Body of pancreas (tissue), 4 donors: ENCODE measurements at regions not wholly inside any gene's neighbourhood (a gene's known extent, or its start where the extent isn't known, plus 50 kb on each side); places are given as distances from the start of the nearest gene placed in this dataset.

ENCODE experiments used
- ATAC-seq: fragments of 150-250 bp; one replicate; pipeline ENCODE4 v1.9.1; 2016
- DNase-seq, 4 donors: peaks; one replicate each; pipeline ENCODE4 v3.0.0-alpha.2; 2019
- H3K27ac ChIP-seq, 4 donors: fragments of 200-600 bp; sonication (generic); 1 replicate in 3 of 4; 2 replicates in 1 of 4; pipeline versions ENCODE4 v1.5.1 to v1.6.1; 2016 to 2019; ENCODE audit warnings: mild to moderate bottlenecking in 1 of 4, mixed read lengths in 1 of 4, moderate library complexity in 1 of 4
- H3K27me3 ChIP-seq, 2 donors: fragments of 200-600 bp; sonication (generic); one replicate each; pipeline ENCODE4 v1.6.0; 2016; ENCODE audit warnings: mild to moderate bottlenecking in 1 of 2
- H3K36me3 ChIP-seq, 2 donors: fragments of 200-600 bp; sonication (generic); replicated peaks in 1 of 2; 2 replicates each; pipeline ENCODE4 v1.5.1; 2016; ENCODE audit warnings: low read depth in 2 of 2; ENCODE audit not compliant: insufficient read depth in 1 of 2
- H3K4me1 ChIP-seq: fragments of 200-600 bp; sonication (generic); one replicate; pipeline ENCODE4 v1.6.0; 2016
- H3K4me3 ChIP-seq, 2 donors: fragments of 200-600 bp; sonication (generic); 1 replicate in 1 of 2; 2 replicates in 1 of 2; pipeline ENCODE4 v1.5.1; 2016 to 2019
- H3K9me3 ChIP-seq, 3 donors: fragments of 200-600 bp; sonication (generic); 1 replicate in 2 of 3; 2 replicates in 1 of 3; pipeline ENCODE4 v1.5.1; 2016
- CTCF ChIP-seq, 7 experiments: fragments of 450-650 bp in 4 of 7; fragments of 200-600 bp in 3 of 7; sonication (generic) in 3 of 7; IDR thresholded peaks; one replicate each; pipeline ENCODE4 v1.5.1; 2016 to 2019; ENCODE audit warnings: antibody characterized with exemption in 7 of 7
- POLR2A ChIP-seq, 3 donors: fragments of 450-650 bp; IDR thresholded peaks; one replicate each; pipeline ENCODE4 v1.6.1; 2016; ENCODE audit warnings: antibody characterized with exemption in 3 of 3, mild to moderate bottlenecking in 2 of 3
- WGBS, 2 donors: methylation state at CpG; one replicate each; pipeline ENCODE4 v1.1.5; 2017; 5-methylcytosine and 5-hydroxymethylcytosine counted together
- intact Hi-C: fragments of 100-400 bp; cut with DNase I; formaldehyde crosslinking; loops from one replicate; pipeline ENCODE4 v1.15.1; 2023

- TF ChIP-seq CTCF (IDR thresholded peaks at IDR 0.05) (no peak), POLR2A (IDR thresholded peaks at IDR 0.05) (no peak)
- no peak for ATAC-seq
- Histone ChIP-seq H3K4me1 (no peaks in the 10 kb centered on the region), H3K27ac (no peak overlapping the region), H3K9me3 (no peaks in the 10 kb centered on the region), H3K4me3 (no peak overlapping the region), H3K27me3 (no peaks in the 10 kb centered on the region), H3K36me3 (no peaks in the 10 kb centered on the region)
- WGBS, 2 donors = 14 to 17% methylated on average over 7 of the region's 7 CpGs
- intact Hi-C loops = no loop called here
- DNase-seq = no peak
Observed at GRCh38 chr10:2401459-2401858, 664.1 kb upstream of the ADARB2 start.

- Histone ChIP-seq H3K9me3 (no peaks in the 10 kb centered on the region), H3K27me3 (no peaks in the 10 kb centered on the region), H3K4me1 (no peaks in the 10 kb centered on the region), H3K27ac (no peak overlapping the region), H3K4me3 (no peak overlapping the region), H3K36me3 (no peaks in the 10 kb centered on the region)
- intact Hi-C loops = no loop called here
- ATAC-seq (no peak), DNase-seq (no peak)
- WGBS, 2 donors = 47 to 55% methylated on average over 4 of the region's 4 CpGs
- TF ChIP-seq POLR2A (IDR thresholded peaks at IDR 0.05) (no peak), CTCF (IDR thresholded peaks at IDR 0.05) (no peak)
Observed at GRCh38 chr10:2399482-2399881, 662.2 kb upstream of the ADARB2 start.

GRCh38 chr10:2392145-2392812 lies 655.0 kb upstream of the ADARB2 start:
- H3K4me1 ChIP-seq = no peaks in the 10 kb centered on the region
- no peaks in the 10 kb centered on the region for H3K27me3 ChIP-seq
- WGBS, 2 donors = 19 to 35% methylated on average over 5 to 6 of the region's 6 CpGs
- H3K9me3 ChIP-seq = no peaks in the 10 kb centered on the region
- intact Hi-C loops = no loop called here
- H3K27ac ChIP-seq = no peak overlapping the region
- no peak for TF ChIP-seq POLR2A (IDR thresholded peaks at IDR 0.05)
- ATAC-seq = no peak
- DNase-seq = no peak
- H3K4me3 ChIP-seq = no peak overlapping the region
- H3K36me3 ChIP-seq = no peaks in the 10 kb centered on the region

GRCh38 chr10:2387672-2388071 lies 650.3 kb upstream of the ADARB2 start:
- intact Hi-C loops = no loop called here
- H3K27me3 ChIP-seq = peaks cover 0 to 4% of the 10 kb centered on the region in 2 donors
- H3K4me1 ChIP-seq = no peaks in the 10 kb centered on the region
- H3K27ac ChIP-seq = no peak overlapping the region
- ATAC-seq = no peak
- no peak for TF ChIP-seq CTCF (IDR thresholded peaks at IDR 0.05)
- no peak for TF ChIP-seq POLR2A (IDR thresholded peaks at IDR 0.05)
- no peak overlapping the region for H3K4me3 ChIP-seq
- 40 to 47% methylated on average over 3 of the region's 3 CpGs for WGBS, 2 donors
- no peak for DNase-seq
- no peaks in the 10 kb centered on the region for H3K9me3 ChIP-seq
- H3K36me3 ChIP-seq = no peaks in the 10 kb centered on the region

- ATAC-seq = no peak
- WGBS, 2 donors = 43 to 71% methylated on average over 8 of the region's 8 CpGs
- no peak for TF ChIP-seq CTCF (IDR thresholded peaks at IDR 0.05)
- TF ChIP-seq POLR2A (IDR thresholded peaks at IDR 0.05) = no peak
- no peaks in the 10 kb centered on the region for H3K4me1 ChIP-seq
- no peaks in the 10 kb centered on the region for H3K9me3 ChIP-seq
- H3K27me3 ChIP-seq = peaks cover 0 to 4% of the 10 kb centered on the region in 2 donors
- no peak for DNase-seq
- no peaks in the 10 kb centered on the region for H3K36me3 ChIP-seq
- no peak overlapping the region for H3K27ac ChIP-seq
- intact Hi-C loops = no loop called here
- no peak overlapping the region for H3K4me3 ChIP-seq
Observed at GRCh38 chr10:2387261-2387660, 649.9 kb upstream of the ADARB2 start.
